ENCODE measurements at regions not wholly inside any gene's neighbourhood (a gene's known extent, or its start where the extent isn't known, plus 50 kb on each side); places are given as distances from the start of the nearest gene placed in this dataset.

DNA sequence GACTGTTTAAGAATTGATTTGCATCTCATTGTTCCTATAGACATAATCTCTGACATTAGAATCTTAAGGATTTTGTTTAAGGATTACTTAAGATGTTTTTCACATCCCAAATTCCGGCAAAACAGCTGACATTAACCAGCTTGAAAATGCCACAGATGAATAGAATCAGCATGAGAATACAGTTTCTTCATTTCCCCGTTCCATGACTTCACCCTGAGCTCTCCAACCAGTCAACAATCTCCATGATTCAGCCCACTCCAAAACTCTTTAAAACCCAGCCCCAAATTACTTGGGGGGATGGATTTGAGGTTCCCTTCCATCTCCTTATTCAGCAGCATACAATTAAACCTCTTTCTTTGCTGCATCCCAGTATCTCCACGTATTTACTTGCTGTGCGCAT is 201.0 kb downstream of the LYPLAL1 start:
- DNase-seq, result no peak
- no peak overlapping the region for H3K4me3 ChIP-seq
- intact Hi-C loops (cut with DNase I, micrococcal nuclease), result no loop called here
- no peaks in the 10 kb centered on the region for H3K9me3 ChIP-seq
- no peak for ATAC-seq
- TF ChIP-seq, protein P1, sequence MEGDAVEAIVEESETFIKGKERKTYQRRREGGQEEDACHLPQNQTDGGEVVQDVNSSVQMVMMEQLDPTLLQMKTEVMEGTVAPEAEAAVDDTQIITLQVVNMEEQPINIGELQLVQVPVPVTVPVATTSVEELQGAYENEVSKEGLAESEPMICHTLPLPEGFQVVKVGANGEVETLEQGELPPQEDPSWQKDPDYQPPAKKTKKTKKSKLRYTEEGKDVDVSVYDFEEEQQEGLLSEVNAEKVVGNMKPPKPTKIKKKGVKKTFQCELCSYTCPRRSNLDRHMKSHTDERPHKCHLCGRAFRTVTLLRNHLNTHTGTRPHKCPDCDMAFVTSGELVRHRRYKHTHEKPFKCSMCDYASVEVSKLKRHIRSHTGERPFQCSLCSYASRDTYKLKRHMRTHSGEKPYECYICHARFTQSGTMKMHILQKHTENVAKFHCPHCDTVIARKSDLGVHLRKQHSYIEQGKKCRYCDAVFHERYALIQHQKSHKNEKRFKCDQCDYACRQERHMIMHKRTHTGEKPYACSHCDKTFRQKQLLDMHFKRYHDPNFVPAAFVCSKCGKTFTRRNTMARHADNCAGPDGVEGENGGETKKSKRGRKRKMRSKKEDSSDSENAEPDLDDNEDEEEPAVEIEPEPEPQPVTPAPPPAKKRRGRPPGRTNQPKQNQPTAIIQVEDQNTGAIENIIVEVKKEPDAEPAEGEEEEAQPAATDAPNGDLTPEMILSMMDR (IDR thresholded peaks at IDR 0.05), result no peak
- H3K4me1 ChIP-seq (ENCODE audit: low read depth), result no peaks in the 10 kb centered on the region
- H3K36me3 ChIP-seq (ENCODE audit: low read depth), result no peaks in the 10 kb centered on the region

DNA sequence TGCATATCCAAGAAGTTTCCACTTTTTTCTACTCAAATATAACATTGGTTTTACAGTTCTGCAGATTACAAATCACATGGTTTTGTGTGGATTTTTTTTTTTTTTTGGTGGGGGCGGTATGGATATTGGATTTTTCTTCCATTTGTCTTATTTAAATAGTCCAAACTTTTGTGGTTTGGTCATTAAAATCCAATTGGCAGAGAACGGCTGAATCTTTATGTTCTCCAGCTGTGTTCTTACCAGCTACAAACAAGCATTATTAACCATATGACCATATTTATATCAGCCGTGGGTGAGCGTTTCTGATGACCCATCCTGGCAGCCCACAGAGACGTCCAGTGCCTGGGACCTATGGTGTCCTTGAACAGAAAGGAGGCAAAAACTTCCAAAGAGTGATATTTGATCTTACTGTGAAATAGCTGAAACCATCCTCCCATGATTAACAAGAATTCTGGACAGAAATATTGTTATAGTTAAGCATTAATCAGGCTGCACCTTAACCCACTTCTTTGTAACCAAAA is 200.4 kb downstream of the LYPLAL1 start:
- intact Hi-C loops (cut with DNase I, micrococcal nuclease), result no loop called here
- TF ChIP-seq, protein P1 (IDR thresholded peaks at IDR 0.05), result no peak
- no peak for ATAC-seq
- no peaks in the 10 kb centered on the region for H3K36me3 ChIP-seq (ENCODE audit: low read depth)
- DNase-seq, result no peak
- no peaks in the 10 kb centered on the region for H3K4me1 ChIP-seq (ENCODE audit: low read depth)
- no peak overlapping the region for H3K4me3 ChIP-seq
- no peaks in the 10 kb centered on the region for H3K9me3 ChIP-seq

DNA sequence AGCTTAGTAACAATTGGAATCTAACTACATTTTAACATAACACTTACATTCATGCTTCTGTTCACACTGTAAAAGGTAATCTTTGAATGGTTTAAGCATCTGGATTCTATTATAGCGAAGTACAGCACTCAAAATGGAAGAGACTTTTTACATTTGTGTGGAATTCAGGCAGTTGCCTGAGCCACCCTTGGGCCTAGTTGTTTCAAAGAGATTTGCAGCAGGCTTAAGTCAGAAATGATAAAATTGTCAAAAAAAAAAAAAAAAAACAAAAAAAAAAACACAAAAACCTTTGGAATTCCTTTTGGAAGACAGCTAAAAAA is 199.9 kb downstream of the LYPLAL1 start:
- no peak for DNase-seq
- ATAC-seq, result no peak
- H3K4me1 ChIP-seq (ENCODE audit: low read depth), result no peaks in the 10 kb centered on the region
- intact Hi-C loops (cut with DNase I, micrococcal nuclease), result no loop called here
- TF ChIP-seq, protein P1 (IDR thresholded peaks at IDR 0.05), result no peak
- H3K36me3 ChIP-seq (ENCODE audit: low read depth), result no peaks in the 10 kb centered on the region
- no peak overlapping the region for H3K4me3 ChIP-seq
- no peaks in the 10 kb centered on the region for H3K9me3 ChIP-seq

DNA sequence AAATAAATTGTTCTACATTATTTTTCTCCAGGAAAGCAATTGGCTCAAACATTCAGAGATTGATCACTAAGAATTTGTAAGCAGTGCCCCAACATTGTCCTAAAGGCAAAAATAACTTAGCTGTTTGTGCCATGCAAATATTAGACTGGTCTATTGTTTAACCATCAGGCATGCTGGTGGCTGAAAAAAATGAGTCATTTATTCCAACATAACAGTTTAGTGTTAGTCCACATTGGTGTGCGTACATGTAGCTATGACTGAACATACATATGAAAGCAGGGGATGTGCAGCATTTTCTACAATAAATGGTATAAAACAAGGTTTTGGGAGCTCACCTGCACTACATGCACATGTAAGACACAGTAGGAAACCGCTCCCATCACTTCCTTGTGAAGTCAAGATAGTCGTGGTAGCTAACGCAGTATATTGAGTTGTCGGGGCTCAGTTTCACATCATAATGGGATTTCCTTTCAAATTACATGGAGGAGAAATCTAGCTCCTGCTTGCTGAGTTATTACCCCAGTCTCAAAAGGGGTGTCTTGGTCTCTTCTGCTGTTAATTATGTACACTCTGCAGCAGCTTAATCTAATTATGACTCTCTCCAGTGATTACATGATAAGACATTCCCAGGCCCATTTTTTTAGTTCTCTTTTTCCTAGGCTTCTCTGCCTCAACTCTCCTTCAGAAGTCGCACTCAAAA is 199.4 kb downstream of the LYPLAL1 start:
- DNase-seq (no peak), ATAC-seq (no peak)
- intact Hi-C loops (cut with DNase I, micrococcal nuclease), result no loop called here
- Histone ChIP-seq H3K9me3 (no peaks in the 10 kb centered on the region), H3K36me3 (ENCODE audit: low read depth) (no peaks in the 10 kb centered on the region), H3K4me1 (ENCODE audit: low read depth) (no peaks in the 10 kb centered on the region), H3K4me3 (no peak overlapping the region)
- TF ChIP-seq, protein P1 (IDR thresholded peaks at IDR 0.05), result no peak

DNA sequence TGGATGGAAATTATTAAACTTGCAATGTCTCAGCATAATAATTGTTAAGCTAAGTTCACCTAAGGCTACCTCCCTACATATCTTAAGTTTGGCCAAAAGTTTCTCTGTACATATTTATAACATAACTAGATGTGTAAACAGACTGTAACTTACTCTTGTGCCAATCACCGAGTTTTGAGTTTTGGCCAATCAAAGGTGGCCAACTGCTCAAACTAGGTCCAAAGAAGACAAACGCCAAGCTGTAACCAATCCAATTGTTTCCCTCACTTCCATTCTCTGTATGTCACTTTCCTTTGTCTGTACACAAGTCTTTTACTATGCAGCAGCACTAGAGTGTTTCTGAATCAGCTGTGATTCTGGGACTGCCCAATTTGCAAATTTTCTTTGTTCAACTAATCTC is 197.8 kb downstream of the LYPLAL1 start:
- no peak for ATAC-seq
- TF ChIP-seq, protein P1 (IDR thresholded peaks at IDR 0.05), result no peak
- H3K4me1 ChIP-seq (ENCODE audit: low read depth), result no peaks in the 10 kb centered on the region
- H3K4me3 ChIP-seq, result no peak overlapping the region
- H3K36me3 ChIP-seq (ENCODE audit: low read depth), result no peaks in the 10 kb centered on the region
- intact Hi-C loops (cut with DNase I, micrococcal nuclease), result no loop called here
- no peaks in the 10 kb centered on the region for H3K9me3 ChIP-seq
- no peak for DNase-seq

DNA sequence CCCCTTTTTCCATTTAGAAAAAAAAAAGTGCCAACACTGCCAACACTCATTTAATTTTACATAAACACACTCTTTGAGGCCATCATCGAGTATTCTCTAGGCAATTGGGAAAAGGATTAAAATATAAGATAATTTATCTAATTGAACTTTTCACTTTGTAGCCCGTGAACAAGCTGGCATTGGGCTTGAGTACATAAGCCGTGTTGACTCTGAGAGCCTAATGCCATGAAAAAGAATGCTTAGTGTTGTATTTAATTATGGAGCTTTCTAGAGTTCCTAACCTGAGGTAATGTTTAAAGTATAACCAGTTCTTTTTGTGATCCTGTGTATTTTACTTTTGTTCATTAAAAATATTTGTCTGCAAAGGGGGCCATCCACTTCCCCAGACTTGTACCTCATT is 193.8 kb downstream of the LYPLAL1 start:
- Histone ChIP-seq H3K36me3 (ENCODE audit: low read depth) (no peaks in the 10 kb centered on the region), H3K9me3 (no peaks in the 10 kb centered on the region), H3K4me3 (no peak overlapping the region), H3K4me1 (ENCODE audit: low read depth) (no peaks in the 10 kb centered on the region)
- no peak for ATAC-seq
- TF ChIP-seq, protein P1 (IDR thresholded peaks at IDR 0.05), result no peak
- intact Hi-C loops (cut with DNase I, micrococcal nuclease), result no loop called here
- no peak for DNase-seq

Data from mucosa of descending colon (tissue), 3 donors.